ENCODE measurements at regions not wholly inside any gene's neighbourhood (a gene's known extent, or its start where the extent isn't known, plus 50 kb on each side); places are given as distances from the start of the nearest gene placed in this dataset.
"Not testable (repeated sequence)": the region's sequence is repeated elsewhere in the genome, so short reads cannot be mapped to it uniquely, and the experiment has no call there.

- not testable (repeated sequence) for TF ChIP-seq ZC3H10 (CRISPR knock-in tag; IDR thresholded peaks at IDR 0.05); PATZ1 (CRISPR knock-in tag; IDR thresholded peaks at IDR 0.05; ENCODE audit: borderline replicate concordance); ZNF565 (CRISPR knock-in tag; conservative IDR thresholded peaks at IDR 0.05; ENCODE audit: low read depth); GLIS3 (CRISPR knock-in tag; IDR thresholded peaks at IDR 0.05); CSRNP3 (CRISPR knock-in tag; IDR thresholded peaks at IDR 0.05); TCF4 (CRISPR knock-in tag; IDR thresholded peaks at IDR 0.05; ENCODE audit: borderline replicate concordance)
Measured at GRCh38 chr20:30503204-30503603, 754.3 kb upstream of the DEFB115 start.
